CD4-positive, alpha-beta T cell treated with Interleukin-15 for 4 hours (primary cell): ENCODE measurements at regions not wholly inside any gene's neighbourhood (a gene's known extent, or its start where the extent isn't known, plus 50 kb on each side); places are given as distances from the start of the nearest gene placed in this dataset.
"Not testable (repeated sequence)": the region's sequence is repeated elsewhere in the genome, so short reads cannot be mapped to it uniquely, and the experiment has no call there.

Experiments used
- DNase-seq: peaks from one replicate; pipeline ENCODE4 v3.0.0-alpha.2; 2020; ENCODE audit warnings: low spot score

DNA sequence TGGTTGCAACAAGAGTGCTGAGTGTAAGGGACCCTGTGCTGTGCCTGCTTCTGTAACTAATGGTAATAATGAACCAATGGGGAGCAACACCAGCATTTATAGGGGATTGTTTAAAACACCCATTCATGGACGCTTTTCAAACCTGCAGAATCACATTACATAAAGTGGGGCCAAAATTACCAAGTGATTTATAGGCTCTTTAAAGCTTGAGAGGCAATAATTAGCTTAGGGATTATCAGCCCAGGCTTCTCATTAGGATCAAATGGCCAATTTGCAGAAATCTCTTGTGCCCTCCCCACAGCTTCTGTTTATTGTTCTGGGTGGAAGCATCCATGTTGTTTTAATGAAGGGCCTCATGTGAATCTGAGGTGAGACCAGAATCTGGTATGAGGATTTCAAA, 125.5 kb downstream of the ZNF486 start:
- not testable (repeated sequence) for DNase-seq

DNA sequence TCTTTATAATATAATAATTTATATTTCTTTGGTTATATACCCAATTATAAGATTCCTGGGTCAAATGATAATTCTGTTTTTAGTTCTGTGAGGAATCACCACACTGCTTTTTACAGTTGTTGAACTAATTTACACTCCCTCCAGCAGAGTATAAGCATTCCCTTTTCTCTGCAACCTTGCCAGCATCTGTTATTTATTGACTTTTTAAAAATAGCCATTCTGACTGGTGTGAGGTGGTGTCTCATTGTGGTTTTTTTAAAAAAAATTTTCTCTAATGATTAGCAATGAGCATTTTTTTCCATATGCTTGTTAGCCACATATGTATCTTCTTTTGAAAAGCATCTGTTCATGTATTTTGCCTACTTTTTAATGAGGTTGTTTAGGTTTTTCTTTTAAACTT, 122.2 kb downstream of the ZNF486 start:
- no peak for DNase-seq

DNA sequence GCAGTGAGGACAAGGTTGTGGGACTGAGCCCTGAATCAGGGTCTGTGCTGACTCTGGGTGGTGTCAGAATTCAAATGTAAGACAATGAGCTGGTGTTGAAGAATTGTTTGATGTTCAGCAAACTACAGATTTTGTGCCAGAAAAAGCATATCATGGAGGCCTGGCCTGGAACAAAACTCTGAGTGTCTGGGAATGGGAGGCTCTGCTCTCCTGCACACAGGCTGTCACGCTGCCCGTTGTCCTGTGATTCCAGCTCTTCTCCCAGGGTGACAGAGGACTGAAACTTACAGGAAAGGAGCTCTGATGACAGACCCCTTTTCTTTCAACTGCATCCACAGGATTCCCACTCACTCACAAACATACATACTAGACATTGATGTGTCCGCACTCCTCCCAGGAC, 120.1 kb downstream of the ZNF486 start:
- no peak for DNase-seq

DNA sequence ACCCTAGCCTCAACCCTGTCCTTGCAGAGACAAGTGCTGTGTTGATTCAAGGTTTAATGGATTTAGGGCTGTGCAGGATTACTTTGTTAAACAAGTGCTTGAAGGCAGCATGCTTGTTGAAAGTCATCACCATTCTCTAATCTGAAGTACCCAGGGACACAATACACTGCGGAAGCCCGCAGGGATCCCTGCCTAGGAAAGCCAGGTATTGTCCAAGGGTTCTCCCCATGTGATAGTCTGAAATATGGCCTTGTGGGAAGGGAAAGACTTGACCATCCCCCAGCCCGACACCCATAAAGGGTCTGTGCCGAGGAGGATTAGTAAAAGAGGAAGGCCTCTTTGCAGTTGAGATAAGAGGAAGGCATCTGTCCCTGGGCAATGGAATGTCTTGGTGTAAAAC, 118.9 kb downstream of the ZNF486 start:
- not testable (repeated sequence) for DNase-seq

DNA sequence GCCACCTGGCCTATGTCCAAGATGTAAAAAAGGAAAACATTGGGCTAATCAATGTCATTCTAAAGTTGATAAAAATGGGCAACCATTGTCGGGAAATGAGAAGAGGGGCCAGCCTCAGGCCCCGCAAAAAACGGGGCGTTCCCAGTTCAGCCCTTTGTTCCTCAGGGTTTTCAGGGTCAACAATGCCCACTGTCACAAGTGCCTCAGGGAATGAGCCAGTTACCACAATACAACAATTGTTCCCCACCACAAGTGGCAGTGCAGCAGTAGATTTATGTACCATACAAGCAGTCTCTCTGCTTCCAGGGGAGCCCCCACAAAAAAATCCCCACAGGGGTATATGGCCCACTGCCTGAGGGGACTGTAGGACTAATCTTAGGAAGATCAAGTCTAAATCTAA, 112.5 kb downstream of the ZNF486 start:
- DNase-seq: no peak

DNA sequence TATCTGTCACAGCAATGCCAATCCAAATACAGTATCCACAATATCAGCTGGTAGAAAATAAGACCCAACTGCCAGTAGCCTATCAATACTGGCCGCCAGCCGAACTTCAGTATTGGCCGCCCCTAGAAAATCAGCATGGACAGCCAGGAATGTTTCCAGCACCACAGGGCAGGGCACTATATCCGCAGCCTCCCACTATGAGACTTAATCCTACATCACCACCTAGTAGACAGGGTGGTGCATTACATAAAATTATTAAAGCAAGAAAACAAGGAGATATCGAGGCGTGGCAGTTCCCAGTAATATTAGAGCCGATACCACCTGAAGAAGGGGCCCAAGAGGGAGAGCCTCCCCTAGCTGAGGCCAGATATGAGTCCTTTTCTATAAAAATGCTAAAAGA, 111.3 kb downstream of the ZNF486 start:
- peak; percentile 47 for DNase-seq

DNA sequence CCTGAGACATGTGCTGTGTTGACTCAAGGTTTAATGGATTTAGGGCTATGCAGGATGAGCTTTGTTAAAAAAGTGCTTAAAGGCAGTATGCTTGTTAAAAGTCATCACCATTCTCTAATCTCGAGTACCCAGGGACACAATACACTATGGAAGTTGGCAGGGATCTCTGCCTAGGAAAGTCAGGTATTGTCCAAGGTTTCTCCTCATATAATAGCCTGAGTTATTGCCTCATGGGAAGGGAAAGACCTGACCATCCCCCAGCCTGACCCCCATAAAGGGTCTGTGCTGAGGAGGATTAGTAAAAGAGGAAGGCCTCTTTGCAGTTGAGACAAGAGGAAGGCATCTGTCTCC, 109.7 kb downstream of the ZNF486 start:
- not testable (repeated sequence) for DNase-seq

DNA sequence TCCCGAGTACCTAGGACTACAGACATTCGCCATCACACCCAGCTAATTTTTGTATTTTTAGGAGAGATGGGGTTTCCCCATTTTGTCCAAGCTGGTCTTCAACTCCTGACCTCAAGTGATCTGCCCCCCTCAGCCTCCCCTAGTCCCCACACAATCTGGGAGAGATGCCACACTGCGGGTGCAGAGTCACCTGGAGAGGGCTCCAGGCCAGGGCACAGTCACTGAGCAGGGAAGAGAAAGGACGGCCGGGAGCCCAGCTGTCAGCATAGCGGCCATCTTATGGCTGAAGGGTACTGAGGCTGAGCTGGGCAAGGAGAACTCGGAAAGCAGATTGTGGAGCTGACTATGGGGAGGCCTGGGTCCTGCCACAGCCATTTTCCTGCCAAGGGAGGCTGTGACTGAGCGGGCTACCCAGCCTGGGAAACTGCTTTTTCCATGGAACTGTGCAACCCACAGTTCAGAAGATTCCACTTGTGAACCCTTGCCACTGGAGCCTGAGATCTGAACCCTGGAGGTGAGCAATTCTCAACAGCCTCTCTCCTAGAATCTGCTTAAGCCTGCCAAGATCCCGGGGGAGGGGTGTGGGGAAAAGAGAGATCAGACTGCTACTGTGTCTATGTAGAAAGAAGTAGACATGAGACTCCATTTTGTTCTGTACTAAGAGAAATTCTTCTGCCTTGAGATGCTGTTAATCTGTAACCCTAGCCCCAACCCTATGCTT, 109.2 kb downstream of the ZNF486 start:
- no peak for DNase-seq

DNA sequence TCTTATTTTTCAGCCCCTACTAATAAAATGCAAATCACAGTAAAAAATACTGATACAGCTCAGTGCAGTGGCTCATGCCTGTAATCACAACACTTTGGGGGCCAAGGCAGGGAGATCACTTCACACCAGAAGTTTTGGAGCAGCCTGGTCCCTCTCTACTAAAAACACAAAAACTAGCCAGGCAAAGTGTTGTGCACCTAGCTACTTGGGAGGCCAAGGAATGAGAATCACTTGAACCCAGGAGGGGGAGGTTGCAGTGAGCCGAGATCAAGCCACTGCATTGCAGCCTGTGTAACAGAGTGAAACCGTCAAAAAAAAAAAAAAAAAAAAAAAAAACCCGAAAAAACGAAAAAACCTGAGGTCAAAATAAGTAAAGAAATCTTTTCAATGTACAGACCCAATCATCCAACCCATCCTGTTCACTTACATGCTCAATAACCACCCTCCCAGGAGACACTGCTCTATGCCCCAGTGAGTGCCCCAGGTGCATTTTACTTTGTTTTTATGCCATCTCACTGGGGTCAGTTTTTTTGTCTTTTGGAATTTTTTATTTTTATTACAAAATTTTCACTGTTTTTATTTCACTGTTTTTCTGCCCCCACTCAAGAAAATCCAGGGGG, 107.0 kb downstream of the ZNF486 start:
- DNase-seq: no peak

DNA sequence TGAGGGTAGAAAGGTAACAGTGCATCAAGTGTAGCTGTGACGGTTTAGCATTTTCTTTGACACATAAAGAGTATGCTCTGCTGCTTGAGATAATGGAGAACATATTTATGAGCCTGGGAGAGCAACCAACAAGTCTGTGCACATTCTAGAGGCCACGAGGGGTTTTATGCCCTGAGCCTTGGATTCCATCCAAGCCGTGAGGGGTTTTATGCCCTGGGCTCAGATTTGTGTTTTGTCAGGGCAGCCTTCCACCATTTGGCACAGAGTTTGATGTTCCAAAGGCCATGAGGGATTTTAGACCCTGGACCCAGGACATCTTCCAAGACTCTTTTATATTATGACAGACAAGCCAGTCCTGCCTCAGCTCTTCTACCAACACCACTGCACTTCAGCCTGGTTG, 106.4 kb downstream of the ZNF486 start:
- DNase-seq: no peak

DNA sequence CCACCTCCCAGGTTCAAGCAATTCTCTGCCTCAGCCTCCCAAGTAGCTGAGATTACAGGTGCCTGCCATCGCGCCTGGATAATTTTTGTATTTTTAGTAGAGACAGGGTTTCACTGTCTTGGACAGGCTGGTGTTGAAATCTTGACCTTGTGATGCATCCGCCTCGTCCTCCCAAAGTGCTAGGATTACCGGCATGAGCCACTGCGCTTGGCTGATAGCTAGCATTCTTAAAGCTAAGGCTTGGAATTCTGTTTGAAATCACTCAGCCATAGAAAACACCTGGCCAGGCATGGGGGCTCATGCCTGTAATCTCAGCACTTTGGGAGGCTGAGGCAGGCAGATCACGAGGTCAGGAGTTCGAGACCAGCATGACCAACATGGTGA, 105.6 kb downstream of the ZNF486 start:
- not testable (repeated sequence) for DNase-seq

DNA sequence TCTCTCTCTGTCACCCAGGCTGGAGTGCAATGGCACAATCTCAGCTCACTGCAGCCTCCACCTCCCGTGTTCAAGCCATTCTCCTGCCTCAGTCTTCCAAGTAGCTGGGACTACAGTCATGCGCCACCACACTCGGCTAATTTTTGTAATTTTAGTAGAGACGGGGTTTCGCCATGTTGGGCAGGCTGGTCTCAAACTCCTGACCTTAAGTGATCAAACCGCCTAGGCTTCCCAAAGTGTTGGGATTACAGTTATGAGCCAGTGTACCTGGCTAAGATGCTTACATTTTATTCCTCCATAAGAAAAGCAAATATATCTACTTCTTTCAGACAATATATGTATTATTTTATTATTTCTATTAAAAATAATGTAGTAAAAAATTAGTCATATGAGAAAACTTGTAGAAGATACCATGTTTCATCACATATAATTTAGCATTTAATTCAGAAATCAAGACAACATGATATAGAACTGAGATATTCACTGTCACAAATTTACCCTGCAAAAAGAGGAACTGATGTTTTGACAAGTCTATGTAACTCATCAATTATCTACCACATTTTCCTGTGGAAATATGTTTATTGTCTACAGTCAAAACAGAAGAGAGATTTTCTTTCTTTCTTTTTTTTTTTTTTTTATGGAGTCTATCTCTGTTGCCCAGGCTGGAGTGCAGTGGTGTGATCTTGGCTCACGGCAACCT, 105.1 kb downstream of the ZNF486 start:
- not testable (repeated sequence) for DNase-seq

DNA sequence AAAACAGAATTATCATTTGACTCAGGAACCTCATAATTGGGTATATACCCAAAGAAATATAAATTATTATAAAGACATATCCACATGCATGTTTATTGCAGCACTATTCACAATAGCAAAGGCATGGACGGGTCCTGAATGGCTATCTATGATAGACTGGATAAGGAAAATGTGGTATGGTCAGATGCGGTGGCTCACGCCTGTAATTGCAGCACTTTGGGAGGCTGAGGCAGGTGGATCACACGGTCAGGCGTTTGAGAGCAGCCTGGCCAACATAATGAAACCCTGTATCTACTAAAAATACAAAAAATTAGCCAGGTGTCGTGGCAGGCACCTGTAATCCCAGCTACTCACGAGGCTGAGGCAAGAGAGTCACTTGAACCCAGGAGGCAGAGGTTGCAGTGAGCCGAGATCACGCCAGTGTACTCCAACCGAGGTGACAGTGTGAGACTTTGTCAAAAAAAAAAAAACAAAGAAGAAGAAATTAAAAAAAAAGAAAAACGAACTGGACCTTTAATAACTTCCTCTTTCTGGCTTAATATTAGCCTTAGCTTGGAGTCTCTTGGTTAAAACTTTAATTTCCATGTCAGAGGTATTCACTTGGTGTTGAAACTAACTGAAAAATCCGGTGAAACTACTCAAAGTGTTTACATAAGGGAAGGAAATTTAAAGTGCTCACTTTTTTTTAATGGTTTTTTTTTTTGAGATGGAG, 104.4 kb downstream of the ZNF486 start:
- no peak for DNase-seq

DNA sequence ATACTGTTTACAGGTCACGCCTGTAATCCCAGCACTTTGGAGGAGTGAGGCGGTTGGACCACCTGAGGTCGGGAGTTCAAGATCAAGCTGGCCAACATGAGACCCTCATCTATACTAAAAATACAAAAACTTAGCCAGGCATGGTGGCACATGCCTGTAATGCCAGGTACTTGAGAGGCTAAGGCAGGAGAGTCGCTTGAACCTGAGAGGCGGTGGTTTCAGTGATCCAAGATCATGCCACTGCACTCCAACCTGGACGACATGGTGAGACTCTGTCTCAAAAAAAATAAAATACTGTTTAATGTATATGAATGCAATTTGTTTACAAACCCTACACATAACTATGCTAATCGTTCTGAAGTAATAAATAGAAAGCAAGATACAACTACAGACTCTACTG, 102.4 kb downstream of the ZNF486 start:
- no peak for DNase-seq

DNA sequence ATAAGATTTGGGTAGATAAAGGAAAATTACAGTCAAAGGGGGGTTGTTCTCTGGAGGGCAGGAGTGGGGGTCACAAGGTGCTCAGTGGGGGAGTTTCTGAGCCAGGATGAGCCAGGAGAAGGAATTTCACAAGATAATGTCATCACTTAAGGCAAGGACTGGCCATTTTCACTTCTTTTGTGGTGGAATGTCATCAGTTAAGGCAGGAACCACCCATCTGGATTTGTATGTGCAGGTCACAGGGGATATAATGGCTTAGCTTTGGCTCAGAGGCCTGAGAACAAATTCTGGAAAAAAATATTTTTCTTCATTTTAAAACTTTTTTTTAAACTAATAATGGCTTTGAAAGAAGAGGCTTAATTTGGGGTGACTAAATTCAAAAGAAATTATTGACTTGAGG, 94.5 kb downstream of the ZNF486 start:
- DNase-seq: not testable (repeated sequence)

DNA sequence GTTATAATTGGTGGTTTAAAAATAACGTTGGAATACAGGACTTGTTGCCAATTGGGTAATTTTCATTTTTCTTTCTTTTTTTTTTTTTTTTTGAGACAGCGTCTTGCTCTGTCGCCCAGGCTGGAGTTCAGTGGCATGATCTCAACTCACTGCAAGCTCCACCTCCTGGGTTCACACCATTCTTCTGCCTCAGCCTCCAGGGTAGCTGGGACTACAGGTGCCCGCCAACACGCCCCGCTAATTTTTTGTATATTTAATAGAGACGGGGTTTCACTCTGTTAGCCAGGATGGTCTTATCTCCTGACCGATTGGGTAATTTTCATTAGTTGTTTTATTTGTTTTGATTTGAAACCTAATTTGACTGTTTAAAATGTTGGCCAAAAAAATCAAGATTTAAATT, 93.7 kb downstream of the ZNF486 start:
- not testable (repeated sequence) for DNase-seq

DNA sequence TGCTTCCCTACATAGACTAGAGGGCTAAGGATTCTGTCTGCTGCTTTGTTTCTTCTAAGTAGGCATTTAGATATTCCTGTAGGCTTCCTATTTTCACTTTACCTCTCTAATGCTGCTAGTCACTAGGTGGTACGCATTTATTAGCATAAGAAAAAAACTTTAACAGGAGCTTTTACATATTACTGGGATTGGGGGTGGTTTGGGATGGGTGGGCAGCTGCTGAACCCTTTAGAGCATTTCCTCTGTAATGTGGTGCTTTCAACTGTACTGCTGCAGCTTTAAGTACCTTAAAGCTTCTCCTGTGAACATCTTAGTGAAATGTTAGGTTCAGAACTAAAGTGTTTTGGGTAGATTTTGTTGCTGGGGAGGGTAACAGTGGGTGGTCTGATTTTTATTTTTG, 92.6 kb downstream of the ZNF486 start:
- DNase-seq: no peak

DNA sequence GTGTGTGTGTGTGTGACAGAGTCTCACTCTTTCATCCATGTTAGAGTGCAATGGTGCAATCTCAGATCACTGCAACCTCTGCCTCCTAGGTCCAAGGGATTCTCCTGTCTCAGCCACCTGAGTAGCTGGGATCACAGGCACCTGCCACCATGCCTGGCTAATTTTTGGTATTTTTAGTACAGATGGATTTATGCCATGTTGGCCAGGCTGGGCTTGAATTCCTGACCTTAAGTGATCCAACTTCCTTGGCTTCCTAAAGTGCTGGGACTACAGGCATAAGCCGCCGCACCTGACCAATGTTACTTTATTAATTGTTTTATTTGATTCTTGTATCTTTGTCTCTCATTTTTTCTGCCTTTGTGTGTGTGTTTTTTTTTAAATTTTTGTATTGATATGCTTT, 89.6 kb downstream of the ZNF486 start:
- DNase-seq: no peak

DNA sequence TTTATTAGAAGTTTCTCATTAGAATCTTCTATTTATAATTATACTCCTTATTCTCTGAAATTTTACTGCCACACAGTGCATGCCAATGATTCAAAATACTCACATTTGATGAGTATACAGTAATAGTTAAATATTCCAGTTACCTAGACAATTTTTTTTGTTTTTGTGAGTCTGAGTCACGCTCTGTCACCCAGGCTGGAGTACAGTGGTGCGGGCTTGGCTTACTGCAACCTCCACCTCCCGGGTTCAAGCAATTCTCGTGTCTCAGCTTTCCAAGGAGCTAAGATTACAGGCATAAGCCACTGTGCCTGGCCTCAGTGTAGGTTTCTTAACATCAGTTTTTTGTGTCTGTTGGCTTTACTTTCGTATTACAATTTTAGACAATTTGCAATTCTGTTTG, 87.1 kb downstream of the ZNF486 start:
- DNase-seq: no peak

DNA sequence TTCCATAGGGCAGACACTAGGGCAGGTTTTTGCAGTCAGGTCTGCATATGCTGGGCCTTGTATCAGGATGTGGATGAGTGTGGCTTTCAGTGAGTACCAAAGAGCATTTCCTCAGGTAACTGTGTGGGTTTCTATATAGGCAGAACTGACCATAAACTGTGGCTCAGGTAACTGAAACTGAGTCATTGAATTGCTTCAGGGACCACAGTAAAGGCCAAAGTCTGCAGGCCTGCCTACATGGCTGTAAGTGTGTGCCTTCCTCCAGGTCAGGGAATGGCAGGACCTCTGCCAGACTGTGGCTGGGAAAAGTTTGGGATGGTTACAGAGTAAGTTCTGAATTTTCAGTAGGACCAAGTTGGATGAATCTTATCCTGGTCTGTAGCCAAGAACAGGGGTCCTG, 85.6 kb downstream of the ZNF486 start:
- no peak for DNase-seq

DNA sequence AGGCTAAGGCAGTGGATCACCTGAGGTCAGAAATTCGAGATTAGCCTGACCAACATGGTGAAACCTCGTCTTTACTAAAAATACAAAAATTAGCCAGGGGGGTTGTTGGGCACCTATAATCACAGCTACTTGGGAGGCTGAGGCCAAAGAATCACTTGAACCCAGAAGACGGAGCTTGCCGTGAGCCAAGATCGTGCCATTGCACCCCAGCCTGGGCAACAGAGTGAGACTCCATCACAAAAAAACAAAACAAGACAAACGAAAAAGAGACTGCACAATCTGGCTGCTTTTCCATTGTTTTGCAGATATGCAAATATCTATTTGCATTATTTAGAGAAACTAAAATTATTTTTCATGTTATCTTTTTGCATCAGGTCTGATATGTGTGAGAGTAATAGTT, 83.6 kb downstream of the ZNF486 start:
- no peak for DNase-seq

DNA sequence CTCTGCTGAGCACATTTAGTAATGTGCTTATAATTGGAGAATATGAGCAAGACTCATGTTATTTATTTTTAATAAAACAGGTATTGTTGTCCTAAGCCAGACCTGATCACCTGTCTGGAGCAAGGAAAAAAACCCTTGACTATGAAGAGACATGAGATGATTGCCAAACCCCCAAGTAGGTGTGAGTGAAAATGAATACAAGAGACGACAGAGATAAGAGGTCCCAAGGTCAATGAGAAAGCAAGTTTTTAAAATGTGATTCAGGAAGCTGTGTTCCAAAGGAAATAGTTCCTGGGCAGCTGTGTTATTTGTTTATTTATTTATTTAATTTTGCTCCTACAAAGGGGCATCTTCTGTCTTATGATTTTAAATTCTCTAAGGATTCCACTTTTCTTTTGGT, 83.1 kb downstream of the ZNF486 start:
- no peak for DNase-seq
